Fibroblast of skin of right quadriceps (primary cell): ENCODE measurements at regions not wholly inside any gene's neighbourhood (a gene's known extent, or its start where the extent isn't known, plus 50 kb on each side); places are given as distances from the start of the nearest gene placed in this dataset.

Experiments
- DNase-seq: peaks from one replicate; pipeline ENCODE4 v3.0.0-alpha.2; 2013

DNA sequence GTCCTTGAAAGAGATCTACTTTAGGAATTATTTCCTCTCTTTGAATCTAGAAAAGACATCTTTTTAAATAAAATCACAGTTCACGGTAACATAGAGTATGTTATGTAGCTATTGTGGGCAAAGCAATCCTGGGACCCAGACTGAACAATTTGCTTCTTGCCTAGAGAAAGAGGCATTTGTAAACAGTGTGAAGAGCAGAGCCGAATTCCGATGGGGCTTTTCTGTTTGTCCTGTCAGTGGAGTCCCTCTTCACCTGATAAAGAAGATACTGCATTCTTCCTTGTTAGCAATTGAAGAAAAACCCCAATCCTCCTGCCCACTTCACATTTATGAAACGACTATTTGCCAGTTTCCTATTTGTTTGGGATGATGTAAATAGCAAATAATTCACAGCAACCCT, 462.9 kb downstream of the WDR72 start:
- DNase-seq: no peak

- DNase-seq: no peak
Observed at GRCh38 chr15:53295574-53295973, 463.9 kb downstream of the WDR72 start.

GRCh38 chr15:53288542-53288941, 470.9 kb downstream of the WDR72 start:
- no peak for DNase-seq

GRCh38 chr15:53274630-53275029, 484.5 kb upstream of the ONECUT1 start:
- no peak for DNase-seq

- DNase-seq: no peak
Observed at GRCh38 chr15:53272116-53272515, 482.0 kb upstream of the ONECUT1 start.

- DNase-seq: no peak
Observed at GRCh38 chr15:53266176-53266575, 476.0 kb upstream of the ONECUT1 start.

DNA sequence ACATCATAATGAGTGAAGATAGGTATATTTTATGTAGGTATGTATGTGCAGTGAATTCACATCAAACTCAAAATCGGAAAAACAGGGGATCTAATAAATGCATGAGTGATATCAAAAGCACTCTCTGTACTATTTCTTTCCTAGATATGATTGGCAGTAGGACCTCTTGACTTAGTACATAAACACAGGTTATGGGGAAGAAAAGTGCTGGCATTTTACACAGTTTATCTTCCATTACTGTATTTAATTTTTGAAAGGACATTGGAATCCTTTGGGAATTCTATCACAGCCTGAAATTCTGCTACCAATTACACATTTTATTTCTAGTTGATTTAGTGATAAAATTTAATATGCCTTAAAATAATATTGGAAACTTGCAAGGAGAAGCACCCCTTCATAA, 470.5 kb upstream of the ONECUT1 start:
- no peak for DNase-seq

DNA sequence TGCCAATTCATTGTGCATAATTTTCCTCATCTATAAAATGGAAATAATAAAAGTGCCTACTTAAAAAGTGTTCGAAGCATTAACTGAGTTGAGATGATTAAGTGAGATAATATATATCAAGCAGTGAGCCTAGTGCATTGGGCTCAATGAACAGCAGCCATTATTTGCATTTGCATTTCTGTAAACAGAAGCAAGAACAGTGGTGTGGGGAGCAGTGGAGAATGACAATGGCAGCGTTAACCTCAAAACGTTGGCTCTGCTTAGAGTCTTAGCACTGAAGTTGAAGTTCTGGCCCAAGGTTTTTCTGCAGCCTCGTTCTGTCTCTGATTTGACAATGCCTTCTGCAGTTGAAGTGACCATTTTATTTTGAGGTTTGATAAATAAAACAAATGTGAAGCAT, 466.3 kb upstream of the ONECUT1 start:
- DNase-seq: no peak

- no peak for DNase-seq
Observed at GRCh38 chr15:53256043-53256442, 465.9 kb upstream of the ONECUT1 start.

- no peak for DNase-seq
Observed at GRCh38 chr15:53251996-53252395, 461.9 kb upstream of the ONECUT1 start.

DNA sequence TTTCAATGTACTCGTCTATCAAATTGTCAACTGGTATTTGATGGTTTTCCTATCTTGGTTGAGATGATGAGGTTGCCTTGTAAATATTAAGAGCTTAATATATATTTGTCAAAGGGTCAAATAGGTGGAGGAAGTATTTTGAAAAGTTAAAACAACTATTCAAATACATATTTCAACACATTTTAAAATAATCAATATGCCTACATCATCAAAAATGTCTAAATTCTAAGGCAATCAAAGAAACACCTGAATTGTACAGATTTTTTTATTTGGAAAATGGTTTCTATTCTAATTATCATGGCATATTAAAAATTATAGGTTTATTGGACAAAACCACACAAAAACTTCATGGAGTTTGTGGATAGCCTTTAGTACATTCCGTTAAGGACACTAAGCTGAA, 461.4 kb upstream of the ONECUT1 start:
- DNase-seq: no peak

DNA sequence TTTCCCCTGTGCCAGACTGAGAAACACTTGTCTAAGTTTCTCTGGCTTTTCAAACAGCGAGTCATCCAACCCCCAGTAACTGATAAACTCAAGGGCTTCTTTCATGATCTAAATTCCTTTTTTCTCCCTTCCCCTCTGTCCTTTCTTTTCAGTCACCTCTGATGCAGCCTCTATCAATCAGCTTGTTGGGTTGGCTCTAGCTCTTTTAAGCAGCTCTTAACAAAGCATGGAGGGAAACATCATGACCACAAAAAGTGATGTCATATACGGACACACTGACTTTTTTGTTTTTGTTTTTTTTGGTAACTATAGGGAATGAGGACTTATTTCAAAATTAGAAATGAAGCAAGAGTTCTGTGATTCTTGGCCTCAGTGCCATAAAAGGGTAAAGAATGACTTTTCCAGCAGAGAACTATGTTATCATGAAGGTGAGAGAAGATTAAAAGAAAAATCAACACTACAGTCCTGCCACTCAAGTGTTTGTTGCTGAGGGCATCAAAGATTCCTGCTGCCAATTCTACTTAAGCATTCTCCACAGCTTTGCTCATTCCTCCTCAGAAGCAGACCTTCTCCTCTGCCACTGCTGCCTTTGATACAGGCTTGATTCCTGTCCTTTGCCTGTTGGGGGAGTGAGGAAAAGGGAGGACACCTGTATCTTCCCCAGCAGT, 457.0 kb upstream of the ONECUT1 start:
- no peak for DNase-seq

GRCh38 chr15:53246404-53246803, 456.3 kb upstream of the ONECUT1 start:
- DNase-seq: no peak

DNA sequence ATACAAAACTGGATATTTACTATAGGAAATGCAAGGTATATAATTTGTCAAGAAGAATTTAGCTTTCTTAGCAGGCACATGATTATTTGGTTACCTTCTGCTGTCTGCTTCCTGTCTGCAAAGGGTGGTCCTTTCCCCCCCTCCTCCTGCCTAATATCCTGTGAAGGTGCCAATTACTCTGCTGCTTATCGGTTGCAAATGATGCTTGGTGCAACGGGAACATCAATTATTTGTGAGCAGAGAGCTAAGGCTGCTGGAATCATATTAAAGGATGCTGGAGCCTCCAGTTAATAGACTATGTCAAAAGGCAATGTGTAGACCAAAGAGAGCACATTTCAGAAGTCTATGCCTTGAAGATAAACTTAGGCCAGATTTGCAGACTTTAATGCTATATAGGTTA, 443.7 kb upstream of the ONECUT1 start:
- no peak for DNase-seq

DNA sequence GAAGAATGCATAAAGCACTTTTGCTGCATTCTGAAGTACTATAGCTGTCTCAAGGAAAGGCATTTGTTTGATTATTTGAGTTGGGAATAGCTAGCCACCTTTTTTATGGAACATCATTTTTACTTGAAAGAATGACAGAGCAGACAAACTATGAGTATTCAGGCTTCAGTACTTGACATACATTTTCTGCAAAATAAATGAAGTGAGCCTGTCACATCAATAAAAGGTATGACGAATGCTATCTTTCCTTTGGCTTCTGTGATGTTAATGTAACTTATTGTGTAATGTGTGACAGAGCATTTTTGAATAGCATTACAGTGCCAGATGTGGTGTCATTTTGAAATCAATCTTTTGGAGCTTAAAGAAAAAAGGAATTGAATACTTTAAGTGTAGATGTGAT, 440.3 kb upstream of the ONECUT1 start:
- no peak for DNase-seq

DNA sequence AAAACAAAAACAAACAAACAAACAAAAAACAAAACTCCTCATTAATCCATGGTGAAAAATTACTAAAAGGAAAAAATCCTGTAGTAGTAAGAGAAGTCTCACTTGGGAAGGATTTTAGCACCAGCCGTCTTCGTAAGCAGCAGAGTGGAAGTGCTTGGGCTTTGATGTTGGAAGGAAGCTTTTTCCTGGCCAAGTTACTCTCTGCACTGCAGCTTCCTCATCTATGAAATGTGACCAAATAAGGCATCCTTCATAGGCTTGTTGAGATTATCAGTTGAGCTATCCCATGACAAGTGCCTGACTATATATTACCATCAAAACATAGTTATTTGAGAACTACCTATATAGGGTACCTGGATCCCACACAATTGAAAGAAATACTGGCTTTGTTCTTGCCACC, 436.4 kb upstream of the ONECUT1 start:
- DNase-seq: no peak

- no peak for DNase-seq
Observed at GRCh38 chr15:53225781-53226180, 435.6 kb upstream of the ONECUT1 start.

GRCh38 chr15:53224371-53224770, 434.2 kb upstream of the ONECUT1 start:
- no peak for DNase-seq

DNA sequence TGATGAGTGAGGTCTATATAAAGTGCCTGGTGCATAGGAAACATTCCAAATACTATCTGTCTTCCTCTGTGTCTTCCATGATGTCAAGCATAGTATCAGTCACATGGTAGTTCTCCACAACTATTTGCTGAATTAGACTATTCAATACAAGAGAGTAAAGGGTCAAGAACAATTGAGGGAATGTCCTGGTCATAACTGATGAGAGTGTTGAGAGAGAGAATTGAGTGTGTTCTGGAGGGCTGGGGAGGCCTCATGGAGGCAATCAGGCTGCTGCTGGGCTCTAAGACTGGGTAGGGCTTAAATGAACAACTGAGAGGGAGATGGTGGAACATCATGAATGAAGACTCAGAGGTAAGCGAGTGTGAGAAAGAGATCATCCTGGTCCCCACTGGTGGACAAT, 433.7 kb upstream of the ONECUT1 start:
- no peak for DNase-seq

- no peak for DNase-seq
Observed at GRCh38 chr15:53218666-53219580, 428.8 kb upstream of the ONECUT1 start.

GRCh38 chr15:53216036-53216435, 425.9 kb upstream of the ONECUT1 start:
- DNase-seq: no peak

DNA sequence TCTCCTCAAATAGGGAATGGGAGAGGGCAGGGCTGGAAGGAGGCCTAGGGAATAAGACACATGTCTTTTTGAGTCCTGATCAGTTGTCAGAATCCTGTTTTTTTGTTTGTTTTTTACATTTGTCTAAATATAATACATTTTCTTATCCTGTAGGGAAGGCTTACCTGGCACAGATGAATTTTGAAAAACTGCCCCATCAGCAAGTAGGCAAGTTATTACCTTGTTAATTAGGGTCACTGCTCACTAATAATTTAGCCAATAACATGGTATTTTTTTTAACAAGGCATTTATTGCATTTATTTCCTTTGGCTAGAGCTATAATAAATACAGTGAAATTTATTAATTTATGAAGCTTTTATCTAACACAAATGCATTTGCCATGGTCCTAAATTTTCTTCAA, 423.2 kb upstream of the ONECUT1 start:
- DNase-seq: no peak

DNA sequence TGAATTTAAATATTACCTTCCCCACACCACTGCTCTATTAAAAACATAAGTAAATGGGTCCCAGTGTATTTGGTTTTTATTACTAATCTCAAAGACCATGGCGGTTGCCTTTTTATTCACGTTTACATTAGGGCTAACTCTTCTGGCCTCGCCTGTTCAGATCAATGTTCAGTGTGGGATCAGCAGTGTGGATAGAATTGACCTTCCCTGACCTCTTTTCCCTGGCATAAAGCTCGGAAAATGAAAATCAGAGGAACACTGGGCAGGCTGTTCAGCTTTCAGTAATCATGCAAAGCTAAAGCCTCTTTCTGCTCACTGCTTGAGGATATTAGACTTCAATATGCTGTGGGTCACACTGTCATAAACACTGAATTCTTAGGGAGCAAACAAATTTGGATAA, 422.6 kb upstream of the ONECUT1 start:
- no peak for DNase-seq

- no peak for DNase-seq
Observed at GRCh38 chr15:53210653-53211052, 420.5 kb upstream of the ONECUT1 start.
